H9 (cell line): ENCODE measurements at regions not wholly inside any gene's neighbourhood (a gene's known extent, or its start where the extent isn't known, plus 50 kb on each side); places are given as distances from the start of the nearest gene placed in this dataset.
A peak's percentile ranks its signal among the peaks of the same experiment; 100 is the strongest.

Source experiments
- DNase-seq: peaks from one replicate; pipeline ENCODE4 v3.0.0-alpha.2; 2017
- H2AFZ ChIP-seq: one replicate; pipeline ENCODE4 v1.6.1; 2013; ENCODE audit warnings: mild to moderate bottlenecking, low read length, control low read depth, moderate library complexity
- H2AK5ac ChIP-seq: 2 replicates; pipeline ENCODE4 v1.6.1; 2013; ENCODE audit warnings: low read length, control low read depth, mixed read lengths; ENCODE audit not compliant: insufficient read length
- H2BK120ac ChIP-seq: one replicate; pipeline ENCODE4 v1.6.1; 2013; ENCODE audit warnings: low read depth, mild to moderate bottlenecking, low read length, control low read depth, inconsistent platforms; ENCODE audit not compliant: poor library complexity, severe bottlenecking
- H2BK12ac ChIP-seq: 2 replicates; pipeline ENCODE4 v1.6.1; 2013; ENCODE audit warnings: low read length, control low read depth, mixed read lengths, low read depth; ENCODE audit not compliant: insufficient read length
- H2BK15ac ChIP-seq: 2 replicates; pipeline ENCODE4 v1.6.1; 2013; ENCODE audit warnings: low read depth, low read length, control low read depth
- H2BK20ac ChIP-seq: one replicate; pipeline ENCODE4 v1.6.1; 2013; ENCODE audit warnings: low read depth, mild to moderate bottlenecking, low read length, control low read depth, inconsistent platforms; ENCODE audit not compliant: poor library complexity, severe bottlenecking
- H2BK5ac ChIP-seq: 2 replicates; pipeline ENCODE4 v1.6.1; 2013; ENCODE audit warnings: low read length, control low read depth, mixed read lengths; ENCODE audit not compliant: insufficient read length
- H3K14ac ChIP-seq: 2 replicates; pipeline ENCODE4 v1.6.1; 2013; ENCODE audit warnings: low read length, control low read depth; ENCODE audit not compliant: insufficient read depth
- H3K18ac ChIP-seq: 2 replicates; pipeline ENCODE4 v1.6.1; 2013; ENCODE audit warnings: low read depth, mild to moderate bottlenecking, mixed read lengths, low read length, control low read depth; ENCODE audit not compliant: insufficient read length
- H3K23ac ChIP-seq: 2 replicates; pipeline ENCODE4 v1.6.1; 2013; ENCODE audit warnings: low read length, control low read depth, mixed read lengths, low read depth; ENCODE audit not compliant: insufficient read length
- H3K23me2 ChIP-seq: 2 replicates; pipeline ENCODE4 v1.6.1; 2013; ENCODE audit warnings: low read depth, mild to moderate bottlenecking, mixed read lengths, low read length, control low read depth; ENCODE audit not compliant: insufficient read length, poor library complexity, severe bottlenecking
- H3K27ac ChIP-seq: 2 replicates; pipeline ENCODE4 v1.5.1; 2013; ENCODE audit warnings: low read length, control low read depth, mixed read lengths, low read depth; ENCODE audit not compliant: insufficient read length
- H3K27me3 ChIP-seq: 2 replicates; pipeline ENCODE4 v1.6.1; 2013; ENCODE audit warnings: low read length, control low read depth, inconsistent platforms; ENCODE audit not compliant: insufficient read depth
- H3K4ac ChIP-seq: 2 replicates; pipeline ENCODE4 v1.6.1; 2013; ENCODE audit warnings: low read depth, mild to moderate bottlenecking, control low read depth, inconsistent platforms, low read length, moderate library complexity
- H3K4me1 ChIP-seq: 2 replicates; pipeline ENCODE4 v1.6.1; 2013; ENCODE audit warnings: low read length, control low read depth, inconsistent platforms; ENCODE audit not compliant: insufficient read depth
- H3K4me2 ChIP-seq: 2 replicates; pipeline ENCODE4 v1.6.1; 2013; ENCODE audit warnings: low read length, control low read depth, mixed read lengths; ENCODE audit not compliant: insufficient read length, insufficient read depth
- H3K56ac ChIP-seq: 2 replicates; pipeline ENCODE4 v1.6.1; 2013; ENCODE audit warnings: low read depth, mild to moderate bottlenecking, mixed read lengths, low read length, control low read depth; ENCODE audit not compliant: insufficient read length
- H3K79me1 ChIP-seq: 2 replicates; pipeline ENCODE4 v1.6.1; 2013; ENCODE audit warnings: low read depth, mild to moderate bottlenecking, moderate library complexity, low read length, control low read depth, inconsistent platforms; ENCODE audit not compliant: insufficient read depth, poor library complexity, severe bottlenecking
- H3K79me2 ChIP-seq: 2 replicates; pipeline ENCODE4 v1.6.1; 2013; ENCODE audit warnings: low read length, control low read depth, inconsistent platforms; ENCODE audit not compliant: insufficient read depth
- H3K9ac ChIP-seq: 2 replicates; pipeline ENCODE4 v1.6.1; 2013; ENCODE audit warnings: low read length, control low read depth, mixed read lengths; ENCODE audit not compliant: insufficient read length; ENCODE audit errors: extremely low read depth
- H3K9me3 ChIP-seq: one replicate; pipeline ENCODE4 v1.6.1; 2013; ENCODE audit warnings: low read depth, low read length, inconsistent platforms; ENCODE audit not compliant: control insufficient read depth
- H3T11ph ChIP-seq: one replicate; pipeline ENCODE4 v1.6.1; 2013; ENCODE audit warnings: mild to moderate bottlenecking, low read length, control low read depth, inconsistent platforms
- H4K20me1 ChIP-seq: one replicate; pipeline ENCODE4 v1.6.1; 2013; ENCODE audit not compliant: control insufficient read depth, insufficient read length, insufficient read depth
- H4K5ac ChIP-seq: 2 replicates; pipeline ENCODE4 v1.6.1; 2013; ENCODE audit warnings: low read depth, mild to moderate bottlenecking, mixed read lengths, low read length, control low read depth; ENCODE audit not compliant: insufficient read length
- H4K8ac ChIP-seq: replicated peaks from 2 replicates; pipeline ENCODE4 v1.6.1; 2013; ENCODE audit warnings: low read length, control low read depth, mixed read lengths, low read depth; ENCODE audit not compliant: insufficient read length
- H4K91ac ChIP-seq: 2 replicates; pipeline ENCODE4 v1.6.1; 2013; ENCODE audit warnings: low read depth, mild to moderate bottlenecking, moderate library complexity, mixed read lengths, low read length, control low read depth; ENCODE audit not compliant: insufficient read length
- H3K27ac Mint-ChIP-seq, 3 experiments: 2 replicates in 2 of 3; 3 replicates in 1 of 3; pipeline ENCODE4 v1.8.0; 2020 to 2021; ENCODE audit warnings: mixed read lengths in 3 of 3, mild to moderate bottlenecking in 1 of 3, moderate library complexity in 1 of 3
- H3K27me3 Mint-ChIP-seq: 2 replicates; pipeline ENCODE4 v1.8.0; 2021; ENCODE audit warnings: low read depth, mild to moderate bottlenecking, moderate library complexity, mixed read lengths
- H3K36me3 Mint-ChIP-seq, 3 experiments: 2 replicates in 2 of 3; 3 replicates in 1 of 3; pipeline ENCODE4 v1.8.0; 2020 to 2021; ENCODE audit warnings: low read depth in 3 of 3, mixed read lengths in 3 of 3; ENCODE audit not compliant: insufficient read depth in 1 of 3
- H3K4me1 Mint-ChIP-seq, 2 experiments: 2 replicates each; pipeline ENCODE4 v1.8.0; 2020; ENCODE audit warnings: mixed read lengths in 2 of 2
- H3K4me3 Mint-ChIP-seq, 2 experiments: 2 replicates in 1 of 2; 3 replicates in 1 of 2; pipeline ENCODE4 v1.8.0; 2020 to 2021; ENCODE audit warnings: mild to moderate bottlenecking in 2 of 2, mixed read lengths in 2 of 2, moderate library complexity in 1 of 2
- H3K9me3 Mint-ChIP-seq, 2 experiments: 2 replicates in 1 of 2; 3 replicates in 1 of 2; pipeline ENCODE4 v1.8.0; 2020; ENCODE audit warnings: mild to moderate bottlenecking in 2 of 2, mixed read lengths in 2 of 2, moderate library complexity in 1 of 2
- CTCF ChIP-seq: fragments of 200-600 bp; sonication (generic); conservative IDR thresholded peaks from 3 replicates; pipeline ENCODE4 v1.8.0; 2021; ENCODE audit warnings: antibody characterized with exemption, mild to moderate bottlenecking
- WGBS: extraction: QIAGEN DNeasy Blood & Tissue Kit; methylation state at CpG from one replicate; pipeline ENCODE4 v1.1.7; 2013; ENCODE audit warnings: missing lambda C conversion rate, low lambda C conversion rate, mixed read lengths; ENCODE audit not compliant: insufficient read length; ENCODE audit errors: extremely low coverage; 5-methylcytosine and 5-hydroxymethylcytosine counted together

GRCh38 chr18:46418663-46419260 is 238.3 kb downstream of the LOXHD1 start:
- no peak overlapping the region for H2BK5ac ChIP-seq
- no peaks in the 10 kb centered on the region for H3K79me1 ChIP-seq
- H2AFZ ChIP-seq = no peak overlapping the region
- no peaks in the 10 kb centered on the region for H3K23me2 ChIP-seq
- no peak overlapping the region; the same call in 1 of the 2 replicates for H2BK15ac ChIP-seq
- H3K9ac ChIP-seq = no peak overlapping the region
- H4K8ac ChIP-seq = no peak overlapping the region
- H4K91ac ChIP-seq = no peak overlapping the region
- Mint-ChIP-seq H3K9me3 (no peaks in the 10 kb centered on the region; a peak in 1 of 5 replicates), H3K4me3 (no peak overlapping the region), H3K27ac (peak overlapping the region in 1 of 3 experiments; percentile 91; a peak in 2 of 7 replicates), H3K4me1 (peaks cover 47 to 63% of the 10 kb centered on the region in 2 experiments), H3K36me3 (no peaks in the 10 kb centered on the region; a peak in 1 of 7 replicates), H3K27me3 (peaks cover 2% of the 10 kb centered on the region)
- H4K20me1 ChIP-seq = no peaks in the 10 kb centered on the region
- no peak overlapping the region for H2BK20ac ChIP-seq
- no peaks in the 10 kb centered on the region for H3K79me2 ChIP-seq
- H3K4ac ChIP-seq = no peak overlapping the region
- H2BK12ac ChIP-seq = no peak overlapping the region
- no peak overlapping the region for H3K4me2 ChIP-seq
- H3K27ac ChIP-seq = no peak overlapping the region
- peaks cover 18% of the 10 kb centered on the region; the same call in 1 of the 2 replicates for H3K4me1 ChIP-seq
- no peak overlapping the region for H3K56ac ChIP-seq
- no peak overlapping the region for H2BK120ac ChIP-seq
- H3K18ac ChIP-seq = no peak overlapping the region
- no peak overlapping the region for H2AK5ac ChIP-seq
- no peak overlapping the region for H3K23ac ChIP-seq
- no peaks in the 10 kb centered on the region for H3K27me3 ChIP-seq
- H3K9me3 ChIP-seq = no peaks in the 10 kb centered on the region
- H3T11ph ChIP-seq = no peak overlapping the region
- DNase-seq = no peak
- TF ChIP-seq CTCF = no peak
- no peak overlapping the region for H4K5ac ChIP-seq
- H3K14ac ChIP-seq = no peak overlapping the region
- no CpG with 5 or more reads among the region's 5 CpGs for WGBS
